HEK293T (cell line): ENCODE measurements at regions not wholly inside any gene's neighbourhood (a gene's known extent, or its start where the extent isn't known, plus 50 kb on each side); places are given as distances from the start of the nearest gene placed in this dataset.

Source experiments
- CTCF ChIA-PET: fragments of 350-600 bp; formaldehyde crosslinking; extraction: SDS; loops from one replicate; lab custom pipeline; 2021; ENCODE audit warnings: antibody characterized with exemption, inconsistent platforms; lab: Yijun Ruan, JAX
- POLR2A ChIA-PET: fragments of 350-600 bp; formaldehyde crosslinking; extraction: SDS; loops from one replicate; lab custom pipeline; 2020; ENCODE audit warnings: antibody characterized with exemption, inconsistent platforms; lab: Yijun Ruan, JAX
- DNase-seq: peaks from one replicate; pipeline ENCODE4 v3.0.0; 2012; ENCODE audit warnings: mixed read lengths; ENCODE audit errors: extremely low spot score
- L3MBTL2 ChIP-seq: fragments of 450-650 bp; conservative IDR thresholded peaks from 2 replicates; pipeline ENCODE4 v1.6.1; 2016; ENCODE audit warnings: mild to moderate bottlenecking
- LEF1 ChIP-seq: fragments of 450-650 bp; IDR thresholded peaks from 2 replicates; pipeline ENCODE4 v1.6.1; 2017; ENCODE audit warnings: mild to moderate bottlenecking, borderline replicate concordance

DNA sequence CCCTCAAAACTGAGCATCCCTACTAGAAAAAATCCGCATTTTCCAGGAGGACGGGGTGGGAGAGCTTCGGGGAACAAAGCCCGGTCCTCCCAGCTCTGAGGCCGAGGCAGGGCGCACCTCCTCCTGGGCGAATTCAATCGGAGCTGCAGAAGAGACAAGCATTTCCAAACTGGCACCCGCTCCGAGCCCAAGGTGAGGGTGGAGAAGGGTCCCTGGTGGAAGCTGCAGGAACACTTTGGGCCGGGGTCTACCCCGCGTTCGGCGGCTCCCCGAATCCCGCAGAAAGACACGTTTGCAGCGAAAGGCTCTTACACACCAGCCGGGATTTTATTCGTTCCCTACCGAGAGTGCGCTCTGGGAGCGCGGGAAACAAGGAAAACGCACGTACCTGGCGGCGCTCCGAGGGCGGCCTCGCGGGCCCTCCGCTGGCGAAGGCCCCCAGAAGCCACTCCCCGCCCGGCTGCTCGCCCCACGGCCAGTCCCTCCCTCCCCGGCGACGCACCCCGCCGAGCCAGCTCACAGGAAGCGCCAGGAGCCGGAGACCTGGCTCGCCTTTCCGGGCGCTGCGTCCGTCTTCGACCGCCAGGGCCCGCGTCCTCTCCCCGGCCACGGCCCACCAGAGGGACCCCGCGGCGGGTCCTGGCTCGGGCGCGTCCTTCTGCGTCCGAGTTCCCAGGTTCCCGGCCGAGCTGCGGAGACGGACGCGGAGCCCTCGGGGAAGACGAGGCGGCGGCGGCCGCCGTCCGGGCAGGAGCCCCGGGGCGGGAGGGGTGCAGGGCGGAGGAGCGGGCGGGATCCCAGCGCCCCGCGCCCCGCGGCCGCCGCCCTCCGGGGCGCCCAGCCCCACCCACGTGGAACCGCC, 49.8 kb upstream of the BAHCC1 start:
- no peak for TF ChIP-seq LEF1
- peak; percentile 45 for TF ChIP-seq L3MBTL2
- POLR2A ChIA-PET = interaction anchor here (0.7 to 1.3 kb wide), 4 partner anchors 10 to 49 kb away, joined by 3 to 5 read pairs (median 4); partner anchors contain the start of gene BAHCC1
- DNase-seq = peak; percentile 70
- CTCF ChIA-PET = no interaction called here
